Activated T-helper 17 cell treated with anti-CD3 and anti-CD28 coated beads, Interleukin-2, amount 50 U/mL, for 72 hours (primary cell): ENCODE measurements at regions not wholly inside any gene's neighbourhood (a gene's known extent, or its start where the extent isn't known, plus 50 kb on each side); places are given as distances from the start of the nearest gene placed in this dataset.

Source experiments
- ATAC-seq: fragments of 150-1000 bp; cut with Tn5 transposase; replicated peaks from 2 replicates; pipeline ENCODE4 v1.10.0; 2021; ENCODE audit warnings: mild to moderate bottlenecking, moderate library complexity
- H3K27ac Mint-ChIP-seq: one replicate; pipeline ENCODE4 v1.8.0; 2022; ENCODE audit warnings: mixed read lengths
- H3K27me3 Mint-ChIP-seq: one replicate; pipeline ENCODE4 v1.8.0; 2022; ENCODE audit warnings: mixed read lengths
- H3K36me3 Mint-ChIP-seq: one replicate; pipeline ENCODE4 v1.8.0; 2022; ENCODE audit warnings: low read depth, mild to moderate bottlenecking, mixed read lengths
- H3K4me1 Mint-ChIP-seq: one replicate; pipeline ENCODE4 v1.8.0; 2022; ENCODE audit warnings: mixed read lengths
- H3K4me3 Mint-ChIP-seq: one replicate; pipeline ENCODE4 v1.8.0; 2022; ENCODE audit warnings: mild to moderate bottlenecking, mixed read lengths
- H3K9me3 Mint-ChIP-seq: one replicate; pipeline ENCODE4 v1.8.0; 2022; ENCODE audit warnings: mixed read lengths

GRCh38 chr2:14737201-14737600, 104.7 kb downstream of the LRATD1 start:
- Mint-ChIP-seq H3K36me3 (no peaks in the 10 kb centered on the region), H3K27ac (no peak overlapping the region), H3K9me3 (peaks cover 4% of the 10 kb centered on the region), H3K27me3 (no peaks in the 10 kb centered on the region), H3K4me1 (no peaks in the 10 kb centered on the region), H3K4me3 (no peak overlapping the region)
- no peak for ATAC-seq

- Mint-ChIP-seq H3K4me3 (no peak overlapping the region), H3K36me3 (no peaks in the 10 kb centered on the region), H3K4me1 (no peaks in the 10 kb centered on the region), H3K27ac (no peak overlapping the region), H3K9me3 (no peaks in the 10 kb centered on the region), H3K27me3 (no peaks in the 10 kb centered on the region)
- no peak for ATAC-seq
Observed at GRCh38 chr2:14743861-14744260, 111.3 kb downstream of the LRATD1 start.

- H3K36me3 Mint-ChIP-seq, result no peaks in the 10 kb centered on the region
Observed at GRCh38 chr2:14745288-14746076, 113.0 kb downstream of the LRATD1 start.

GRCh38 chr2:14746133-14746532, 113.6 kb downstream of the LRATD1 start:
- no peaks in the 10 kb centered on the region for H3K4me1 Mint-ChIP-seq
- no peak for ATAC-seq

More at GRCh38 chr2:14745288-14746076, 113.0 kb downstream of the LRATD1 start:
- no peak overlapping the region for H3K27ac Mint-ChIP-seq
- no peak for ATAC-seq
- no peak overlapping the region for H3K4me3 Mint-ChIP-seq
- no peaks in the 10 kb centered on the region for H3K27me3 Mint-ChIP-seq
- H3K9me3 Mint-ChIP-seq, result no peaks in the 10 kb centered on the region
- no peaks in the 10 kb centered on the region for H3K4me1 Mint-ChIP-seq

GRCh38 chr2:14747447-14747846, 114.9 kb downstream of the LRATD1 start:
- Mint-ChIP-seq H3K27me3 (no peaks in the 10 kb centered on the region), H3K27ac (no peak overlapping the region), H3K36me3 (no peaks in the 10 kb centered on the region), H3K4me1 (no peaks in the 10 kb centered on the region), H3K9me3 (no peaks in the 10 kb centered on the region), H3K4me3 (no peak overlapping the region)
- no peak for ATAC-seq

More at GRCh38 chr2:14746133-14746532, 113.6 kb downstream of the LRATD1 start:
- no peaks in the 10 kb centered on the region for H3K27me3 Mint-ChIP-seq
- H3K36me3 Mint-ChIP-seq, result no peaks in the 10 kb centered on the region
- H3K27ac Mint-ChIP-seq, result no peak overlapping the region
- no peaks in the 10 kb centered on the region for H3K9me3 Mint-ChIP-seq
- H3K4me3 Mint-ChIP-seq, result no peak overlapping the region

GRCh38 chr2:14749884-14750283, 117.4 kb downstream of the LRATD1 start:
- Mint-ChIP-seq H3K9me3 (no peaks in the 10 kb centered on the region), H3K27me3 (no peaks in the 10 kb centered on the region), H3K4me3 (no peak overlapping the region), H3K27ac (no peak overlapping the region), H3K4me1 (no peaks in the 10 kb centered on the region), H3K36me3 (no peaks in the 10 kb centered on the region)
- ATAC-seq, result no peak

GRCh38 chr2:14750433-14750832, 117.9 kb downstream of the LRATD1 start:
- H3K27ac Mint-ChIP-seq, result no peak overlapping the region
- no peaks in the 10 kb centered on the region for H3K4me1 Mint-ChIP-seq
- no peak for ATAC-seq
- no peaks in the 10 kb centered on the region for H3K36me3 Mint-ChIP-seq
- H3K9me3 Mint-ChIP-seq, result no peaks in the 10 kb centered on the region
- no peaks in the 10 kb centered on the region for H3K27me3 Mint-ChIP-seq
- no peak overlapping the region for H3K4me3 Mint-ChIP-seq

- Mint-ChIP-seq H3K27ac (no peak overlapping the region), H3K4me3 (no peak overlapping the region), H3K9me3 (no peaks in the 10 kb centered on the region), H3K36me3 (no peaks in the 10 kb centered on the region), H3K27me3 (no peaks in the 10 kb centered on the region), H3K4me1 (no peaks in the 10 kb centered on the region)
- ATAC-seq, result no peak
Observed at GRCh38 chr2:14751581-14751980, 119.1 kb downstream of the LRATD1 start.

GRCh38 chr2:14752295-14752694, 119.8 kb downstream of the LRATD1 start:
- H3K27me3 Mint-ChIP-seq, result no peaks in the 10 kb centered on the region
- no peak overlapping the region for H3K27ac Mint-ChIP-seq
- H3K36me3 Mint-ChIP-seq, result no peaks in the 10 kb centered on the region
- no peaks in the 10 kb centered on the region for H3K4me1 Mint-ChIP-seq
- no peak overlapping the region for H3K4me3 Mint-ChIP-seq
- H3K9me3 Mint-ChIP-seq, result no peaks in the 10 kb centered on the region
- no peak for ATAC-seq

- H3K9me3 Mint-ChIP-seq, result no peaks in the 10 kb centered on the region
- no peaks in the 10 kb centered on the region for H3K4me1 Mint-ChIP-seq
- no peaks in the 10 kb centered on the region for H3K27me3 Mint-ChIP-seq
- H3K27ac Mint-ChIP-seq, result no peak overlapping the region
- ATAC-seq, result no peak
- no peaks in the 10 kb centered on the region for H3K36me3 Mint-ChIP-seq
- no peak overlapping the region for H3K4me3 Mint-ChIP-seq
Observed at GRCh38 chr2:14756122-14756541, 123.6 kb downstream of the LRATD1 start.

- no peaks in the 10 kb centered on the region for H3K36me3 Mint-ChIP-seq
- H3K4me1 Mint-ChIP-seq, result no peaks in the 10 kb centered on the region
- no peak overlapping the region for H3K27ac Mint-ChIP-seq
- no peaks in the 10 kb centered on the region for H3K27me3 Mint-ChIP-seq
- H3K9me3 Mint-ChIP-seq, result no peaks in the 10 kb centered on the region
- no peak for ATAC-seq
- H3K4me3 Mint-ChIP-seq, result no peak overlapping the region
Observed at GRCh38 chr2:14756981-14757657, 124.6 kb downstream of the LRATD1 start.

- Mint-ChIP-seq H3K27me3 (no peaks in the 10 kb centered on the region), H3K36me3 (no peaks in the 10 kb centered on the region), H3K4me3 (no peak overlapping the region), H3K4me1 (no peaks in the 10 kb centered on the region), H3K27ac (no peak overlapping the region), H3K9me3 (peaks cover 3% of the 10 kb centered on the region)
- no peak for ATAC-seq
Observed at GRCh38 chr2:14759082-14759481, 126.6 kb downstream of the LRATD1 start.

- Mint-ChIP-seq H3K9me3 (peaks cover 3% of the 10 kb centered on the region), H3K4me1 (no peaks in the 10 kb centered on the region), H3K27ac (no peak overlapping the region), H3K4me3 (no peak overlapping the region), H3K36me3 (no peaks in the 10 kb centered on the region), H3K27me3 (no peaks in the 10 kb centered on the region)
- no peak for ATAC-seq
Observed at GRCh38 chr2:14760169-14760568, 127.7 kb downstream of the LRATD1 start.

- no peak overlapping the region for H3K27ac Mint-ChIP-seq
Observed at GRCh38 chr2:14761118-14761517, 128.6 kb downstream of the LRATD1 start.

GRCh38 chr2:14773696-14774095, 141.2 kb downstream of the LRATD1 start:
- no peaks in the 10 kb centered on the region for H3K27me3 Mint-ChIP-seq
- no peaks in the 10 kb centered on the region for H3K36me3 Mint-ChIP-seq
- ATAC-seq, result no peak
- no peaks in the 10 kb centered on the region for H3K9me3 Mint-ChIP-seq
- no peak overlapping the region for H3K4me3 Mint-ChIP-seq
- no peaks in the 10 kb centered on the region for H3K4me1 Mint-ChIP-seq
- H3K27ac Mint-ChIP-seq, result no peak overlapping the region

More at GRCh38 chr2:14761118-14761517, 128.6 kb downstream of the LRATD1 start:
- Mint-ChIP-seq H3K4me1 (no peaks in the 10 kb centered on the region), H3K27me3 (no peaks in the 10 kb centered on the region), H3K36me3 (no peaks in the 10 kb centered on the region), H3K4me3 (no peak overlapping the region), H3K9me3 (peaks cover 3% of the 10 kb centered on the region)
- no peak for ATAC-seq
